K562 (cell line): ENCODE measurements at regions not wholly inside any gene's neighbourhood (a gene's known extent, or its start where the extent isn't known, plus 50 kb on each side); places are given as distances from the start of the nearest gene placed in this dataset.

Experiments used
- BACH1 ChIP-seq: fragments of 200-800 bp; sonication (Bioruptor generic); IDR thresholded peaks from 2 replicates; pipeline ENCODE4 v1.6.1; 2016; ENCODE audit warnings: missing genetic modification characterization, missing compliant biosample characterization
- HNRNPH1 ChIP-seq: fragments of 200-400 bp; formaldehyde crosslinking; optimal IDR thresholded peaks from 2 replicates; pipeline ENCODE3; 2017; ENCODE audit warnings: low read depth, mild to moderate bottlenecking, low read length, moderate library complexity
- KHSRP ChIP-seq: fragments of 450-650 bp; IDR thresholded peaks from 2 replicates; pipeline ENCODE4 v1.6.1; 2017
- LEF1 ChIP-seq: fragments of 450-650 bp; IDR thresholded peaks from 2 replicates; pipeline ENCODE4 v1.6.1; 2016; ENCODE audit warnings: mild to moderate bottlenecking
- NFYB ChIP-seq: IDR thresholded peaks from 2 replicates; pipeline ENCODE4 v1.6.1; 2011; ENCODE audit warnings: mild to moderate bottlenecking, moderate library complexity; ENCODE audit not compliant: insufficient read length; ENCODE audit errors: extremely low read depth
- PML ChIP-seq: IDR thresholded peaks from 2 replicates; pipeline ENCODE4 v1.6.1; 2012; ENCODE audit warnings: low read length, inconsistent platforms
- POLR2A ChIP-seq: fragments of 450-650 bp; conservative IDR thresholded peaks from 2 replicates; pipeline ENCODE4 v1.6.1; 2016
- RNF2 ChIP-seq: sonication (generic); IDR thresholded peaks from 2 replicates; pipeline ENCODE4 v1.6.1; 2016
- SRSF9 ChIP-seq: fragments of 200-400 bp; formaldehyde crosslinking; IDR thresholded peaks from 2 replicates; pipeline ENCODE4 v1.6.1; 2017; ENCODE audit warnings: low read depth, low read length, borderline replicate concordance
- TAF7 ChIP-seq: fragments of 450-650 bp; IDR thresholded peaks from 2 replicates; pipeline ENCODE4 v1.6.1; 2016; ENCODE audit warnings: missing genetic modification characterization, missing compliant biosample characterization
- TAL1 ChIP-seq: fragments of 450-650 bp; IDR thresholded peaks from 2 replicates; pipeline ENCODE4 v1.6.1; 2016; ENCODE audit warnings: mild to moderate bottlenecking
- THRA ChIP-seq: fragments of 450-650 bp; IDR thresholded peaks from 2 replicates; pipeline ENCODE4 v1.6.1; 2017; ENCODE audit warnings: mild to moderate bottlenecking, moderate library complexity
- TRIM28 ChIP-seq: fragments of 450-650 bp; IDR thresholded peaks from 2 replicates; pipeline ENCODE4 v1.6.1; 2017
- ZBTB17 ChIP-seq: fragments of 450-650 bp; formaldehyde crosslinking; IDR thresholded peaks from 2 replicates; pipeline ENCODE4 v1.4.0; 2020; ENCODE audit warnings: mild to moderate bottlenecking
- ZBTB2 ChIP-seq: fragments of 450-650 bp; IDR thresholded peaks from 2 replicates; pipeline ENCODE4 v1.6.1; 2016; ENCODE audit warnings: antibody characterized with exemption
- ZNF311 ChIP-seq: fragments of 250-450 bp; sonication (Bioruptor Pico); IDR thresholded peaks from 2 replicates; pipeline ENCODE4 v1.4.0; 2020; ENCODE audit warnings: mild to moderate bottlenecking, moderate library complexity
- ZNF407 ChIP-seq: fragments of 450-650 bp; IDR thresholded peaks from 2 replicates; pipeline ENCODE4 v1.6.1; 2016; ENCODE audit warnings: low read depth
- ZNF707 ChIP-seq: fragments of 250-450 bp; sonication (Bioruptor Pico); conservative IDR thresholded peaks from 2 replicates; pipeline ENCODE4 v1.8.0; 2022; ENCODE audit warnings: inconsistent platforms, mild to moderate bottlenecking, moderate library complexity
- TF ChIP-seq, protein P1 (sequence below), 2 experiments: fragments of 450-650 bp; conservative IDR thresholded peaks; 2 replicates each; pipeline ENCODE4 v1.6.1; 2017; ENCODE audit warnings: mild to moderate bottlenecking in 2 of 2, moderate library complexity in 2 of 2

DNA sequence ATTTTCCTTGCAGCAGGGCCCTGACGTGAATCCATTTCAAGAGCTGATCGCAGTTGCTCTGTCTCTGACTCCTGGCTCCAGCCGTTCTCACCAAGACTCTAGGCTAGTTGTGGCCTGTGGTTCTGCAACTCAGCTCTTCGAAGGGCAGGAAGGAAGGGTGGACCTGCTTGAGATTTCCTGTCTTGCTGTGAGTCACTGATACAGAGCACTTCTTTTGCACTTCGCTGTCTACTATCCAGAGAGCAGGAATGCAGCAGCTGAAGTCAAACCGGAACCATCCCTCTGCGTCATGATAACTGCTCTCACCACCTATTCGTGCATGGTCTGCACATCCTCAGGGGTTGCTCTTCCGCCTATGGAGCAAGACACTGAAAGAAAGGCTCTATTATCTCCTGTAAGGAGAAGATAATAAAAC is 59.7 kb downstream of the RAP2B start (continued):
- no peak for TF ChIP-seq ZNF407
- TF ChIP-seq TAF7 (tag) = no peak
- TF ChIP-seq ZBTB2 = peak; percentile 34; the same call in 1 of the 2 replicates
- TF ChIP-seq THRA = no peak
- 0 out of 2 replicates have a peak, but pooled peaks have one; percentile 46 for TF ChIP-seq POLR2A
- no peak for TF ChIP-seq SRSF9
- TF ChIP-seq LEF1 = peak; percentile 59; the same call in 1 of the 2 replicates
- TF ChIP-seq HNRNPH1 = no peak
- TF ChIP-seq NFYB = no peak
- TF ChIP-seq, protein P1, sequence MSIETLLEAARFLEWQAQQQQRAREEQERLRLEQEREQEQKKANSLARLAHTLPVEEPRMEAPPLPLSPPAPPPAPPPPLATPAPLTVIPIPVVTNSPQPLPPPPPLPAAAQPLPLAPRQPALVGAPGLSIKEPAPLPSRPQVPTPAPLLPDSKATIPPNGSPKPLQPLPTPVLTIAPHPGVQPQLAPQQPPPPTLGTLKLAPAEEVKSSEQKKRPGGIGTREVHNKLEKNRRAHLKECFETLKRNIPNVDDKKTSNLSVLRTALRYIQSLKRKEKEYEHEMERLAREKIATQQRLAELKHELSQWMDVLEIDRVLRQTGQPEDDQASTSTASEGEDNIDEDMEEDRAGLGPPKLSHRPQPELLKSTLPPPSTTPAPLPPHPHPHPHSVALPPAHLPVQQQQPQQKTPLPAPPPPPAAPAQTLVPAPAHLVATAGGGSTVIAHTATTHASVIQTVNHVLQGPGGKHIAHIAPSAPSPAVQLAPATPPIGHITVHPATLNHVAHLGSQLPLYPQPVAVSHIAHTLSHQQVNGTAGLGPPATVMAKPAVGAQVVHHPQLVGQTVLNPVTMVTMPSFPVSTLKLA (conservative IDR thresholded peaks at IDR 0.05) = peak in 1 of 2 experiments; percentile 44; a peak in 2 of 4 replicates
- no peak; the same call in 1 of the 2 replicates for TF ChIP-seq ZNF311 (CRISPR knock-in tag)
- peak; percentile 87 for TF ChIP-seq RNF2
- no peak for TF ChIP-seq ZNF707
- peak; percentile 60 for TF ChIP-seq TAL1
- no peak for TF ChIP-seq KHSRP
- peak; percentile 65; the same call in 1 of the 2 replicates for TF ChIP-seq TRIM28
- no peak for TF ChIP-seq ZBTB17 (CRISPR knock-in tag)
- TF ChIP-seq BACH1 (tag) = peak; percentile 39; the same call in 1 of the 2 replicates
- TF ChIP-seq PML = no peak; the same call in 1 of the 2 replicates
